ENCODE measurements at regions not wholly inside any gene's neighbourhood (a gene's known extent, or its start where the extent isn't known, plus 50 kb on each side); places are given as distances from the start of the nearest gene placed in this dataset.

DNA sequence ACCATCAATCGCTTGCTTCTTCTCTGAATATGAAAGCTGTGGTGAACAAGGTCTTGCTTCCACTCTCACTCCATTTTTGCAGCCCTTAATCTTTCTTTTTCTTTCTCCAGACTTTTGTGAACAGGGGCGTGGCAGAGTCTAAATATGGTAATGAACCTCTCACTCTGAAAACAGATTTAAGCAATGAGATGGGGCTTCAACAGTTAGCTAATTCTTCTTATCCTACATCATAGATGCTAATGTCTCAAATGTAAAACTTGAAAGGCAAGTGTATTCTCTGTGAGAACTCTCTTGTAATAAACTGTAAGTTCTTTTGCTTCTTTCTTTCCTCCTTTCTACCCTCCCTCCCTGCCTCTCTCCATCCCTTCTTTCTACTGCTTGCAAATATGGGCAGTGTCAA lies 106.5 kb upstream of the ANK2 start:
- TF ChIP-seq, protein P1, sequence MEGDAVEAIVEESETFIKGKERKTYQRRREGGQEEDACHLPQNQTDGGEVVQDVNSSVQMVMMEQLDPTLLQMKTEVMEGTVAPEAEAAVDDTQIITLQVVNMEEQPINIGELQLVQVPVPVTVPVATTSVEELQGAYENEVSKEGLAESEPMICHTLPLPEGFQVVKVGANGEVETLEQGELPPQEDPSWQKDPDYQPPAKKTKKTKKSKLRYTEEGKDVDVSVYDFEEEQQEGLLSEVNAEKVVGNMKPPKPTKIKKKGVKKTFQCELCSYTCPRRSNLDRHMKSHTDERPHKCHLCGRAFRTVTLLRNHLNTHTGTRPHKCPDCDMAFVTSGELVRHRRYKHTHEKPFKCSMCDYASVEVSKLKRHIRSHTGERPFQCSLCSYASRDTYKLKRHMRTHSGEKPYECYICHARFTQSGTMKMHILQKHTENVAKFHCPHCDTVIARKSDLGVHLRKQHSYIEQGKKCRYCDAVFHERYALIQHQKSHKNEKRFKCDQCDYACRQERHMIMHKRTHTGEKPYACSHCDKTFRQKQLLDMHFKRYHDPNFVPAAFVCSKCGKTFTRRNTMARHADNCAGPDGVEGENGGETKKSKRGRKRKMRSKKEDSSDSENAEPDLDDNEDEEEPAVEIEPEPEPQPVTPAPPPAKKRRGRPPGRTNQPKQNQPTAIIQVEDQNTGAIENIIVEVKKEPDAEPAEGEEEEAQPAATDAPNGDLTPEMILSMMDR (IDR thresholded peaks at IDR 0.05): no peak
- TF ChIP-seq POLR2A (IDR thresholded peaks at IDR 0.05): no peak

Measured in gastroesophageal sphincter (tissue), 3 donors.